ENCODE measurements at regions not wholly inside any gene's neighbourhood (a gene's known extent, or its start where the extent isn't known, plus 50 kb on each side); places are given as distances from the start of the nearest gene placed in this dataset.

DNA sequence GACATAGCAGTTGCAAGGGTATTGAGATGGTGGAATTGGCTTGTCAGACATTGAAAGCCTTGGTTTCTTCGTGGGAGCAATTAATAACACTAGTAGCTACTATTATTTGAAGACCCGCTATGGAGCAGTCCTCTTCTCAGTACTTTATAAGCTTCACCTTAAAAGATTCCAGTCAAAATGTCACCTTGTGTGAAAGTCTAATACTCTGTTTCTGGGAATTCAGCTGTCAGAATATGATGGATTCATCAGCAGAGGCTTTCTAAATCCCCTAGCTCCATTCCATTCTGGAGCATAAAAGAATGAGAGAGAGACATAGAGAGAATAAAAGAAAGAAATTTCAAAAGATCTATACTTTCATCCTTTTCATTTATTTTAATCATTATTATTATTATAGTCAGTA is 375.9 kb upstream of the ADGRL2 start:
- no peaks in the 10 kb centered on the region for H3K27me3 ChIP-seq (ENCODE audit: control insufficient read depth, insufficient read depth, low read length)
- no peak overlapping the region for H3K27ac ChIP-seq (ENCODE audit: low read length)
- intact Hi-C loops (cut with micrococcal nuclease; ENCODE audit: unreplicated experiment) (no loop called here), in situ Hi-C loops (cut with HindIII; ENCODE audit: low pct_unique_long_range_greater_than_20kb, low sequenced_read_pairs) (no loop called here)
- H3K36me3 ChIP-seq (ENCODE audit: control insufficient read depth, insufficient read depth, low read length): no peaks in the 10 kb centered on the region
- H3K4me1 ChIP-seq (ENCODE audit: control insufficient read depth, insufficient read depth, low read length): no peaks in the 10 kb centered on the region
- ChIA-PET CTCF (no interaction called here), POLR2A (no interaction called here)
- H3K4me3 ChIP-seq (ENCODE audit: low read depth in 2 of 2, low read length in 2 of 2): no peak overlapping the region
- DNase-seq (ENCODE audit: low read depth, low spot score) (no peak), ATAC-seq (no peak)
- TF ChIP-seq SIN3A (IDR thresholded peaks at IDR 0.05; ENCODE audit: borderline replicate concordance, insufficient read depth, low read depth, low read length) (no peak), POLR2AphosphoS5 (IDR thresholded peaks at IDR 0.05; ENCODE audit: low read depth, low read length) (no peak), TCF7L2 (IDR thresholded peaks at IDR 0.05; ENCODE audit: low read depth, low read length) (no peak)
- TF ChIP-seq, protein P1, sequence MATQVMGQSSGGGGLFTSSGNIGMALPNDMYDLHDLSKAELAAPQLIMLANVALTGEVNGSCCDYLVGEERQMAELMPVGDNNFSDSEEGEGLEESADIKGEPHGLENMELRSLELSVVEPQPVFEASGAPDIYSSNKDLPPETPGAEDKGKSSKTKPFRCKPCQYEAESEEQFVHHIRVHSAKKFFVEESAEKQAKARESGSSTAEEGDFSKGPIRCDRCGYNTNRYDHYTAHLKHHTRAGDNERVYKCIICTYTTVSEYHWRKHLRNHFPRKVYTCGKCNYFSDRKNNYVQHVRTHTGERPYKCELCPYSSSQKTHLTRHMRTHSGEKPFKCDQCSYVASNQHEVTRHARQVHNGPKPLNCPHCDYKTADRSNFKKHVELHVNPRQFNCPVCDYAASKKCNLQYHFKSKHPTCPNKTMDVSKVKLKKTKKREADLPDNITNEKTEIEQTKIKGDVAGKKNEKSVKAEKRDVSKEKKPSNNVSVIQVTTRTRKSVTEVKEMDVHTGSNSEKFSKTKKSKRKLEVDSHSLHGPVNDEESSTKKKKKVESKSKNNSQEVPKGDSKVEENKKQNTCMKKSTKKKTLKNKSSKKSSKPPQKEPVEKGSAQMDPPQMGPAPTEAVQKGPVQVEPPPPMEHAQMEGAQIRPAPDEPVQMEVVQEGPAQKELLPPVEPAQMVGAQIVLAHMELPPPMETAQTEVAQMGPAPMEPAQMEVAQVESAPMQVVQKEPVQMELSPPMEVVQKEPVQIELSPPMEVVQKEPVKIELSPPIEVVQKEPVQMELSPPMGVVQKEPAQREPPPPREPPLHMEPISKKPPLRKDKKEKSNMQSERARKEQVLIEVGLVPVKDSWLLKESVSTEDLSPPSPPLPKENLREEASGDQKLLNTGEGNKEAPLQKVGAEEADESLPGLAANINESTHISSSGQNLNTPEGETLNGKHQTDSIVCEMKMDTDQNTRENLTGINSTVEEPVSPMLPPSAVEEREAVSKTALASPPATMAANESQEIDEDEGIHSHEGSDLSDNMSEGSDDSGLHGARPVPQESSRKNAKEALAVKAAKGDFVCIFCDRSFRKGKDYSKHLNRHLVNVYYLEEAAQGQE (IDR thresholded peaks at IDR 0.05; ENCODE audit: insufficient read depth in 1 of 2, low read depth in 2 of 2, low read length in 1 of 2): no peak
- TF ChIP-seq, protein P2, sequence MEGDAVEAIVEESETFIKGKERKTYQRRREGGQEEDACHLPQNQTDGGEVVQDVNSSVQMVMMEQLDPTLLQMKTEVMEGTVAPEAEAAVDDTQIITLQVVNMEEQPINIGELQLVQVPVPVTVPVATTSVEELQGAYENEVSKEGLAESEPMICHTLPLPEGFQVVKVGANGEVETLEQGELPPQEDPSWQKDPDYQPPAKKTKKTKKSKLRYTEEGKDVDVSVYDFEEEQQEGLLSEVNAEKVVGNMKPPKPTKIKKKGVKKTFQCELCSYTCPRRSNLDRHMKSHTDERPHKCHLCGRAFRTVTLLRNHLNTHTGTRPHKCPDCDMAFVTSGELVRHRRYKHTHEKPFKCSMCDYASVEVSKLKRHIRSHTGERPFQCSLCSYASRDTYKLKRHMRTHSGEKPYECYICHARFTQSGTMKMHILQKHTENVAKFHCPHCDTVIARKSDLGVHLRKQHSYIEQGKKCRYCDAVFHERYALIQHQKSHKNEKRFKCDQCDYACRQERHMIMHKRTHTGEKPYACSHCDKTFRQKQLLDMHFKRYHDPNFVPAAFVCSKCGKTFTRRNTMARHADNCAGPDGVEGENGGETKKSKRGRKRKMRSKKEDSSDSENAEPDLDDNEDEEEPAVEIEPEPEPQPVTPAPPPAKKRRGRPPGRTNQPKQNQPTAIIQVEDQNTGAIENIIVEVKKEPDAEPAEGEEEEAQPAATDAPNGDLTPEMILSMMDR (IDR thresholded peaks at IDR 0.05): no peak
- no peaks in the 10 kb centered on the region for H3K9me3 ChIP-seq (ENCODE audit: control insufficient read depth, insufficient read depth, low read depth, low read length)
- no TSS peak for BruUV-seq (replicated peaks)

DNA sequence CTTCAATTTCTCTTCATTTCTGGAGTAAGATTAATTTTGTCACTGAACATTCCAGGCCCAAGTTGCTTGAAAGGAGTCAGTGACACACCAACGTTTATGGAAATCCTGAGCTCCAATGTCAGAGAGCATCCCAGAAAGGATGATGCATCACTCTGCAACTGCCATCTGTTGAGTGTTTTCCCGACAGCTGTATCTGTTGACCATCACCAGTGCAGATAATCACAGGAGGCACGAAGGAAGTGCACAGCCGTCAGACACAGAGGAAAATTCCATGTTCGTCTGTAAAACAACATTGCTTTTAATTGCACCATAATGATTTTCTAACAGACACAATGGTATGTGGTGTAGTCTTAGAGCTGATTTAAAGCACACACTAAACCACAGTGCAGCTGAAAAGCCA is 376.7 kb upstream of the ADGRL2 start:
- Histone ChIP-seq H3K4me1 (ENCODE audit: control insufficient read depth, insufficient read depth, low read length) (no peaks in the 10 kb centered on the region), H3K27me3 (ENCODE audit: control insufficient read depth, insufficient read depth, low read length) (no peaks in the 10 kb centered on the region), H3K4me3 (ENCODE audit: low read depth in 2 of 2, low read length in 2 of 2) (no peak overlapping the region), H3K36me3 (ENCODE audit: control insufficient read depth, insufficient read depth, low read length) (no peaks in the 10 kb centered on the region), H3K27ac (ENCODE audit: low read length) (no peak overlapping the region), H3K9me3 (ENCODE audit: control insufficient read depth, insufficient read depth, low read depth, low read length) (no peaks in the 10 kb centered on the region)
- no peak for DNase-seq (ENCODE audit: low read depth, low spot score)
- ChIA-PET POLR2A (no interaction called here), CTCF (no interaction called here)
- TF ChIP-seq SIN3A (IDR thresholded peaks at IDR 0.05; ENCODE audit: borderline replicate concordance, insufficient read depth, low read depth, low read length) (no peak), POLR2AphosphoS5 (IDR thresholded peaks at IDR 0.05; ENCODE audit: low read depth, low read length) (no peak), TCF7L2 (IDR thresholded peaks at IDR 0.05; ENCODE audit: low read depth, low read length) (no peak)
- TF ChIP-seq, protein P2 (IDR thresholded peaks at IDR 0.05): no peak
- TF ChIP-seq, protein P1 (IDR thresholded peaks at IDR 0.05; ENCODE audit: insufficient read depth in 1 of 2, low read depth in 2 of 2, low read length in 1 of 2): no peak
- no TSS peak for BruUV-seq (replicated peaks)
- no peak for ATAC-seq
- in situ Hi-C loops (cut with HindIII; ENCODE audit: low pct_unique_long_range_greater_than_20kb, low sequenced_read_pairs): no loop called here
- intact Hi-C loops (cut with micrococcal nuclease; ENCODE audit: unreplicated experiment): no loop called here

Measured in Panc1 (cell line).